ENCODE measurements at regions not wholly inside any gene's neighbourhood (a gene's known extent, or its start where the extent isn't known, plus 50 kb on each side); places are given as distances from the start of the nearest gene placed in this dataset.

- TF ChIP-seq ZBTB49 (CRISPR knock-in tag; IDR thresholded peaks at IDR 0.05; ENCODE audit: borderline replicate concordance) (no peak), ATF1 (CRISPR knock-in tag; IDR thresholded peaks at IDR 0.05) (peak; percentile 44; the same call in 1 of the 2 replicates), ZBTB20 (CRISPR knock-in tag; IDR thresholded peaks at IDR 0.05; ENCODE audit: borderline replicate concordance, low read depth) (peak; percentile 99), ZBTB2 (CRISPR knock-in tag; IDR thresholded peaks at IDR 0.05; ENCODE audit: low read depth) (no peak), PHF5A (CRISPR knock-in tag; IDR thresholded peaks at IDR 0.05; ENCODE audit: low read depth, unreplicated experiment) (no peak), ZNF530 (CRISPR knock-in tag; IDR thresholded peaks at IDR 0.05; ENCODE audit: low read depth) (no peak), ZNF670 (CRISPR knock-in tag; IDR thresholded peaks at IDR 0.05; ENCODE audit: borderline replicate concordance) (0 out of 2 replicates have a peak, but pooled peaks have one; percentile 58), NCOA2 (CRISPR knock-in tag; IDR thresholded peaks at IDR 0.05) (peak; percentile 89), GATA4 (IDR thresholded peaks at IDR 0.05; ENCODE audit: borderline replicate concordance, low read depth) (no peak), NFAT5 (CRISPR knock-in tag; IDR thresholded peaks at IDR 0.05) (no peak), MAFF (IDR thresholded peaks at IDR 0.05; ENCODE audit: low read depth, low read length) (no peak), FLYWCH1 (CRISPR knock-in tag; IDR thresholded peaks at IDR 0.05) (no peak), MYPOP (CRISPR knock-in tag; IDR thresholded peaks at IDR 0.05) (no peak; the same call in 1 of the 2 replicates), CSRNP2 (CRISPR knock-in tag; conservative IDR thresholded peaks at IDR 0.05; ENCODE audit: low read depth) (no peak), NRL (CRISPR knock-in tag; IDR thresholded peaks at IDR 0.05; ENCODE audit: borderline replicate concordance) (no peak), ZNF737 (CRISPR knock-in tag; IDR thresholded peaks at IDR 0.05; ENCODE audit: borderline replicate concordance) (no peak)
These were observed 129.9 kb downstream of the UTRN start (continued) for GRCh38 chr6:144415014-144415413.

Measured in HepG2 (cell line).